Sigmoid colon (tissue), 4 donors: ENCODE measurements at regions not wholly inside any gene's neighbourhood (a gene's known extent, or its start where the extent isn't known, plus 50 kb on each side); places are given as distances from the start of the nearest gene placed in this dataset.

Experiments
- EP300 ChIP-seq, 4 donors: sonication (generic); formaldehyde crosslinking; IDR thresholded peaks; one replicate each; pipeline ENCODE4 v1.6.1; 2017; ENCODE audit warnings: antibody characterized with exemption in 4 of 4
- POLR2A ChIP-seq, 2 donors: fragments of 450-650 bp; IDR thresholded peaks; one replicate each; pipeline ENCODE4 v1.6.1; 2016; ENCODE audit warnings: antibody characterized with exemption in 2 of 2, mild to moderate bottlenecking in 2 of 2, moderate library complexity in 2 of 2
- POLR2AphosphoS5 ChIP-seq, 4 donors: sonication (generic); formaldehyde crosslinking; IDR thresholded peaks; one replicate each; pipeline ENCODE4 v1.6.1; 2017; ENCODE audit warnings: antibody characterized with exemption in 4 of 4
- TF ChIP-seq, protein P1 (sequence below), 4 experiments: fragments of 450-650 bp in 3 of 4; fragments of 200-600 bp in 1 of 4; IDR thresholded peaks; one replicate each; pipeline ENCODE4 v1.5.1; 2016 to 2019; ENCODE audit warnings: antibody characterized with exemption in 4 of 4, mild to moderate bottlenecking in 3 of 4, moderate library complexity in 2 of 4

DNA sequence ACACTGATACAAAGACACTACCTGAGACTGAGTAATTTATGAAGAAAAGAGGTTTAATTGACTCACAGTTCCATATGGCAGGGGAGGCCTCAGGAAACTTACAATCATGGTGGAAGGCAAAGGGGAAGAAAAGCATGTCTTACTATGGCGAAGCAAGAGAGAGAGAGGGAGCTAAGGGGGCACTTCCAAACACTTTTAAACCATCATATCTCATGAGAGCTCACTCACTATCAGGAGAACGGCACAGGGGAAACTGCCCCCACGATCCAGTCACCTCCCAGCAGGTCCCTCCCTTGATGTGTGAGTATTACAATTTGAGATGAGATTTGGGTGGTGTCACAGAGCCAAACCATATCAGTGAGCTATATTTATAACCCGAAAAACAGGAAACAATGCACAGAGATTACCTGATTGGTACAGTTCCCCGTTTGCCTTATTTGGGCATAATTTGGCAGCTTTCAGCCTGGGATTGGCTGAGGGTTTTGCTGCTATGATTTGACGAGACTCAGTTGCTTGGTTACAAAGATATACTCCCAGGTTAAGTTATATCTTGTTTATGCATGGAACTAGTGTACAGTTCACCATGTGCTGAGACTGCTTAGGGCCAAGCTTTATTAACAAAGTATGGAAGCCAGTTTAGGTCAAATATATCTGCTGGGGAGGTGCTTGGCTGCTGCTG is 184.2 kb downstream of the NR2F2 start:
- TF ChIP-seq, protein P1, sequence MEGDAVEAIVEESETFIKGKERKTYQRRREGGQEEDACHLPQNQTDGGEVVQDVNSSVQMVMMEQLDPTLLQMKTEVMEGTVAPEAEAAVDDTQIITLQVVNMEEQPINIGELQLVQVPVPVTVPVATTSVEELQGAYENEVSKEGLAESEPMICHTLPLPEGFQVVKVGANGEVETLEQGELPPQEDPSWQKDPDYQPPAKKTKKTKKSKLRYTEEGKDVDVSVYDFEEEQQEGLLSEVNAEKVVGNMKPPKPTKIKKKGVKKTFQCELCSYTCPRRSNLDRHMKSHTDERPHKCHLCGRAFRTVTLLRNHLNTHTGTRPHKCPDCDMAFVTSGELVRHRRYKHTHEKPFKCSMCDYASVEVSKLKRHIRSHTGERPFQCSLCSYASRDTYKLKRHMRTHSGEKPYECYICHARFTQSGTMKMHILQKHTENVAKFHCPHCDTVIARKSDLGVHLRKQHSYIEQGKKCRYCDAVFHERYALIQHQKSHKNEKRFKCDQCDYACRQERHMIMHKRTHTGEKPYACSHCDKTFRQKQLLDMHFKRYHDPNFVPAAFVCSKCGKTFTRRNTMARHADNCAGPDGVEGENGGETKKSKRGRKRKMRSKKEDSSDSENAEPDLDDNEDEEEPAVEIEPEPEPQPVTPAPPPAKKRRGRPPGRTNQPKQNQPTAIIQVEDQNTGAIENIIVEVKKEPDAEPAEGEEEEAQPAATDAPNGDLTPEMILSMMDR (IDR thresholded peaks at IDR 0.05): no peak
- TF ChIP-seq EP300 (IDR thresholded peaks at IDR 0.05) (no peak), POLR2A (IDR thresholded peaks at IDR 0.05) (no peak), POLR2AphosphoS5 (IDR thresholded peaks at IDR 0.05) (no peak)
